GM19395 (cell line): ENCODE measurements at regions not wholly inside any gene's neighbourhood (a gene's known extent, or its start where the extent isn't known, plus 50 kb on each side); places are given as distances from the start of the nearest gene placed in this dataset.
"Not testable (repeated sequence)": the region's sequence is repeated elsewhere in the genome, so short reads cannot be mapped to it uniquely, and the experiment has no call there.

ENCODE experiments used
- ATAC-seq: cut with Tn5 transposase; IDR thresholded peaks from one replicate; pipeline ENCODE4 v1.9.1; 2021; ENCODE audit warnings: mild to moderate bottlenecking, moderate library complexity; ENCODE audit not compliant: unreplicated experiment

GRCh38 chr5:2094616-2094995 is 211.9 kb upstream of the IRX4 start:
- no peak for ATAC-seq

GRCh38 chr5:2093859-2094615 is 211.3 kb upstream of the IRX4 start:
- ATAC-seq, result no peak

GRCh38 chr5:2091921-2092320 is 209.2 kb upstream of the IRX4 start:
- ATAC-seq, result no peak

- no peak for ATAC-seq
Observed at GRCh38 chr5:2087980-2088379, 205.3 kb upstream of the IRX4 start.

GRCh38 chr5:2075365-2075764 is 192.6 kb upstream of the IRX4 start:
- ATAC-seq, result no peak

- no peak for ATAC-seq
Observed at GRCh38 chr5:2071562-2071961, 188.8 kb upstream of the IRX4 start.

- not testable (repeated sequence) for ATAC-seq
Observed at GRCh38 chr5:2070787-2071186, 188.1 kb upstream of the IRX4 start.

- ATAC-seq, result no peak
Observed at GRCh38 chr5:2068531-2068930, 185.8 kb upstream of the IRX4 start.

- ATAC-seq, result no peak
Observed at GRCh38 chr5:2066373-2066772, 183.6 kb upstream of the IRX4 start.

GRCh38 chr5:2063380-2063779 is 180.7 kb upstream of the IRX4 start:
- ATAC-seq, result not testable (repeated sequence)

GRCh38 chr5:2052687-2053086 is 170.0 kb upstream of the IRX4 start:
- no peak for ATAC-seq

- ATAC-seq, result no peak
Observed at GRCh38 chr5:2049876-2050275, 167.2 kb upstream of the IRX4 start.

GRCh38 chr5:2048664-2049063 is 165.9 kb upstream of the IRX4 start:
- ATAC-seq, result no peak

GRCh38 chr5:2047341-2047927 is 164.7 kb upstream of the IRX4 start:
- no peak for ATAC-seq

GRCh38 chr5:2044041-2044440 is 161.3 kb upstream of the IRX4 start:
- no peak for ATAC-seq

- ATAC-seq, result no peak
Observed at GRCh38 chr5:2039180-2039531, 156.4 kb upstream of the IRX4 start.

- peak; percentile 96 for ATAC-seq
Observed at GRCh38 chr5:2038321-2039179, 155.8 kb upstream of the IRX4 start.

GRCh38 chr5:2036885-2037284 is 154.2 kb upstream of the IRX4 start:
- no peak for ATAC-seq

GRCh38 chr5:2032432-2032831 is 149.7 kb upstream of the IRX4 start:
- no peak for ATAC-seq

- ATAC-seq, result no peak
Observed at GRCh38 chr5:2031581-2031980, 148.9 kb upstream of the IRX4 start.

- ATAC-seq, result no peak
Observed at GRCh38 chr5:2030131-2030530, 147.4 kb upstream of the IRX4 start.

- ATAC-seq, result no peak
Observed at GRCh38 chr5:2029206-2029605, 146.5 kb upstream of the IRX4 start.
